Hepatocyte (in vitro differentiated cells): ENCODE measurements at regions not wholly inside any gene's neighbourhood (a gene's known extent, or its start where the extent isn't known, plus 50 kb on each side); places are given as distances from the start of the nearest gene placed in this dataset.

ENCODE experiments used
- DNase-seq: peaks from one replicate; pipeline ENCODE4 v3.0.0-alpha.2; 2016; ENCODE audit warnings: low spot score
- H2AFZ ChIP-seq: fragments of 200-600 bp; sonication (generic); 2 replicates; pipeline ENCODE4 v1.6.0; 2016; ENCODE audit warnings: antibody characterized with exemption, mild to moderate bottlenecking
- H3K27ac ChIP-seq: fragments of 200-600 bp; sonication (generic); 2 replicates; pipeline ENCODE4 v1.5.1; 2016; ENCODE audit warnings: mild to moderate bottlenecking
- H3K27me3 ChIP-seq: fragments of 200-600 bp; sonication (generic); 2 replicates; pipeline ENCODE4 v1.6.1; 2016
- H3K36me3 ChIP-seq: fragments of 200-600 bp; sonication (generic); replicated peaks from 2 replicates; pipeline ENCODE4 v1.5.1; 2016; ENCODE audit warnings: low read depth; ENCODE audit not compliant: insufficient read depth
- H3K4me1 ChIP-seq: fragments of 200-600 bp; sonication (generic); 2 replicates; pipeline ENCODE4 v1.5.1; 2016; ENCODE audit warnings: mild to moderate bottlenecking, moderate library complexity; ENCODE audit not compliant: insufficient read depth
- H3K4me2 ChIP-seq: fragments of 200-600 bp; sonication (generic); 2 replicates; pipeline ENCODE4 v1.6.0; 2016
- H3K4me3 ChIP-seq: fragments of 200-600 bp; sonication (generic); 2 replicates; pipeline ENCODE4 v1.5.1; 2016; ENCODE audit warnings: mild to moderate bottlenecking
- H3K79me2 ChIP-seq: fragments of 200-600 bp; sonication (generic); 2 replicates; pipeline ENCODE4 v1.6.0; 2017; ENCODE audit warnings: mild to moderate bottlenecking
- H3K9me2 ChIP-seq: fragments of 200-600 bp; sonication (generic); replicated peaks from 2 replicates; pipeline ENCODE4 v1.6.0; 2017; ENCODE audit warnings: mild to moderate bottlenecking; ENCODE audit not compliant: insufficient read depth
- H3K9me3 ChIP-seq: fragments of 200-600 bp; sonication (generic); 2 replicates; pipeline ENCODE4 v1.5.1; 2016; ENCODE audit warnings: low read depth, mild to moderate bottlenecking
- H4K20me1 ChIP-seq: fragments of 200-600 bp; sonication (generic); 2 replicates; pipeline ENCODE4 v1.6.0; 2016; ENCODE audit warnings: mild to moderate bottlenecking; ENCODE audit not compliant: insufficient read depth, poor library complexity, severe bottlenecking
- EZH2 ChIP-seq: fragments of 200-600 bp; sonication (generic); IDR thresholded peaks from 2 replicates; pipeline ENCODE4 v1.6.1; 2016; ENCODE audit warnings: antibody characterized with exemption, mild to moderate bottlenecking, borderline replicate concordance
- EZH2phosphoT487 ChIP-seq: fragments of 200-600 bp; sonication (generic); IDR thresholded peaks from one replicate; pipeline ENCODE4 v1.6.1; 2018; ENCODE audit warnings: antibody characterized with exemption, mild to moderate bottlenecking, low read depth, moderate library complexity; ENCODE audit not compliant: unreplicated experiment, severe bottlenecking
- WGBS: methylation state at CpG from one replicate; pipeline ENCODE4 v1.1.6; 2016; ENCODE audit warnings: low lambda C conversion rate; ENCODE audit errors: missing lambda C conversion rate; 5-methylcytosine and 5-hydroxymethylcytosine counted together
- TF ChIP-seq, protein P1 (sequence below): fragments of 200-600 bp; sonication (generic); IDR thresholded peaks from 2 replicates; pipeline ENCODE4 v1.5.1; 2016; ENCODE audit warnings: antibody characterized with exemption, mild to moderate bottlenecking; ENCODE audit not compliant: poor library complexity

DNA sequence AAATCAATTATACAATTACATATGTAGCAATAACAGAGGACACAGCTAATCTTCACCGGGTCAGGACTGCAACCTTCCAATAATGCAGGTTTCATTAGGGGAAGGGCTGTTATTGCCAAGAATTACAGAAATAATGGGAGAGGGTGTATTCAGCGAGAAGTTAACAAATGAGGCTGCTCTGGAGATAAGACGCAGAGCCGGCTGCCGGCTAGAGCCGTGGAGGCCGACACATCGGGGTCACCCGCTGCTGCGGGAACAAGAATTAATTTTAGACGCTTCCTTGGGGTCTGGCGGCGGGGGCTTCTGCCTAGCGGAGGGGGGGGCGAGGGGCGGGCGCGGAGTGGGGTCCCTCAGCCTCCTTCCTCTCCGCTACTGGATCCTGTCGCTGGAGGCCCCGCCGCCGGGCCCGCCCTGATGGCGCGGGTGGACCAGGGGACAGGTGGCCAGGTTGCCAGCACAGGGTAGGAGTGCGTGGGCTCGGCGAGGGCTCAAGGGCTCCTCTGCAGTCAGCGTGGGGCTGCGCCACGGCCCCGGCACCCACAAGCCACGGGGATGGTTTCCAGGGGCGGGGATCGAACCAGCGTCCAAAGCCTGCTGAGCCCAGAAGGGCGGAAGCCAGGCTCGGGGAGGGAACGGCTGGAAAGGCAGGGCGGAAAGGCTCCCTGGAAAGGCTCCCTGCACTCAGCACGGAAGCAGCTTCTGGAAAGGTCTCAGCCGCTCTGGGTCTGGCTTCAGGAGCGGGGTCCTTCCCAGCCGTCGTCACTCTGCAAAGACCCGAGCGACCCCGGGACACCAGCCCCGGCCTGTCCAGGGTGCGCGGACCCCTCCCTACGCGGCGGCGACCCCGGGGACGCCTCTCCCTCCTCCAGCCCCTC lies 113.8 kb upstream of the NKX1-1 start:
- TF ChIP-seq EZH2 (no peak), EZH2phosphoT487 (no peak)
- TF ChIP-seq, protein P1, sequence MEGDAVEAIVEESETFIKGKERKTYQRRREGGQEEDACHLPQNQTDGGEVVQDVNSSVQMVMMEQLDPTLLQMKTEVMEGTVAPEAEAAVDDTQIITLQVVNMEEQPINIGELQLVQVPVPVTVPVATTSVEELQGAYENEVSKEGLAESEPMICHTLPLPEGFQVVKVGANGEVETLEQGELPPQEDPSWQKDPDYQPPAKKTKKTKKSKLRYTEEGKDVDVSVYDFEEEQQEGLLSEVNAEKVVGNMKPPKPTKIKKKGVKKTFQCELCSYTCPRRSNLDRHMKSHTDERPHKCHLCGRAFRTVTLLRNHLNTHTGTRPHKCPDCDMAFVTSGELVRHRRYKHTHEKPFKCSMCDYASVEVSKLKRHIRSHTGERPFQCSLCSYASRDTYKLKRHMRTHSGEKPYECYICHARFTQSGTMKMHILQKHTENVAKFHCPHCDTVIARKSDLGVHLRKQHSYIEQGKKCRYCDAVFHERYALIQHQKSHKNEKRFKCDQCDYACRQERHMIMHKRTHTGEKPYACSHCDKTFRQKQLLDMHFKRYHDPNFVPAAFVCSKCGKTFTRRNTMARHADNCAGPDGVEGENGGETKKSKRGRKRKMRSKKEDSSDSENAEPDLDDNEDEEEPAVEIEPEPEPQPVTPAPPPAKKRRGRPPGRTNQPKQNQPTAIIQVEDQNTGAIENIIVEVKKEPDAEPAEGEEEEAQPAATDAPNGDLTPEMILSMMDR, result no peak

DNA sequence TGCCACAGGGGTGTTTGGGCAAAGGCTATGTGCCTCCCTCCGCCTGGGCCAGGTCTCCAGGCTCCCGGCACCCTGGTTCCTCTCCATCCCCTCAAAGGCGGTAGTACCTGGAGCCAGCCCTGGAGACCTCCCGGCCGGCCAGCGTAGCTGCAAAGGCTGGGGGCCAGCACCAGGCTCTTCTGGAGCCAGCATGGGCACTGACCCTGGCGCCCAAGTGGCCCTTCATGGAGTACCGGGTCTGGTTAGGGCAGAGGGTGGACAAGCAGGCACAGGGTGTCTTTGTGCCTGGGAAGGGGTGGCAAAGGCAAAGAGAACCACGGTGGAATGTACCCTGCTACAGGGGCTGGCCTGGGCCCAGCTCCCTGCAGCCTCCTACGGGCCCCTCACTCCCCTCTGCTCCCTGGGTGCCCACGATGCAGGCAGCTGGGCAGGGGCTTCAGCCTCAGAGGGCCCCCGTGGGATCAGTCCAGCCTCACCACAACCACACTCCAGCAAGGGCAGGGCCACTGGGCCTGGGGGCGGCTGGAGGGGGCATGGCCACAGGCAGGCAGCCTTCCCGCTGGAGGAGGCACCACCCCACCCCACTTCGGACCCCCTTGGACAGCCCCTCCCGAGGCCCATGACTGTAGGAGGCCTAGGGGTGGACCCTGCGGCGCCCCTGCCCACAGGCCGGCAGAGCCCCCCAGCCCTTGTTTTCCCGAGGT lies 112.9 kb upstream of the NKX1-1 start:
- Histone ChIP-seq H3K9me2 (no peaks in the 10 kb centered on the region), H3K4me3 (no peak overlapping the region), H4K20me1 (no peaks in the 10 kb centered on the region), H3K4me2 (no peak overlapping the region), H3K4me1 (no peaks in the 10 kb centered on the region), H2AFZ (no peak overlapping the region), H3K79me2 (no peaks in the 10 kb centered on the region), H3K36me3 (no peaks in the 10 kb centered on the region), H3K27ac (no peak overlapping the region), H3K9me3 (no peaks in the 10 kb centered on the region), H3K27me3 (peaks cover 4% of the 10 kb centered on the region)
- 95% methylated on average over 15 of the region's 20 CpGs for WGBS
- TF ChIP-seq EZH2phosphoT487 (no peak), EZH2 (no peak)
- TF ChIP-seq, protein P1, result no peak
- no peak for DNase-seq

More for the DNA sequence above, 113.8 kb upstream of the NKX1-1 start:
- H2AFZ ChIP-seq, result no peak overlapping the region
- no peaks in the 10 kb centered on the region for H4K20me1 ChIP-seq
- DNase-seq, result no peak
- no peaks in the 10 kb centered on the region for H3K9me3 ChIP-seq
- 83% methylated on average over 26 of the region's 58 CpGs for WGBS
- H3K9me2 ChIP-seq, result no peaks in the 10 kb centered on the region
- no peak overlapping the region for H3K4me2 ChIP-seq
- H3K36me3 ChIP-seq, result no peaks in the 10 kb centered on the region
- H3K27me3 ChIP-seq, result peaks cover 7% of the 10 kb centered on the region
- H3K27ac ChIP-seq, result no peak overlapping the region
- no peak overlapping the region for H3K4me3 ChIP-seq
- H3K4me1 ChIP-seq, result no peaks in the 10 kb centered on the region
- no peaks in the 10 kb centered on the region for H3K79me2 ChIP-seq

DNA sequence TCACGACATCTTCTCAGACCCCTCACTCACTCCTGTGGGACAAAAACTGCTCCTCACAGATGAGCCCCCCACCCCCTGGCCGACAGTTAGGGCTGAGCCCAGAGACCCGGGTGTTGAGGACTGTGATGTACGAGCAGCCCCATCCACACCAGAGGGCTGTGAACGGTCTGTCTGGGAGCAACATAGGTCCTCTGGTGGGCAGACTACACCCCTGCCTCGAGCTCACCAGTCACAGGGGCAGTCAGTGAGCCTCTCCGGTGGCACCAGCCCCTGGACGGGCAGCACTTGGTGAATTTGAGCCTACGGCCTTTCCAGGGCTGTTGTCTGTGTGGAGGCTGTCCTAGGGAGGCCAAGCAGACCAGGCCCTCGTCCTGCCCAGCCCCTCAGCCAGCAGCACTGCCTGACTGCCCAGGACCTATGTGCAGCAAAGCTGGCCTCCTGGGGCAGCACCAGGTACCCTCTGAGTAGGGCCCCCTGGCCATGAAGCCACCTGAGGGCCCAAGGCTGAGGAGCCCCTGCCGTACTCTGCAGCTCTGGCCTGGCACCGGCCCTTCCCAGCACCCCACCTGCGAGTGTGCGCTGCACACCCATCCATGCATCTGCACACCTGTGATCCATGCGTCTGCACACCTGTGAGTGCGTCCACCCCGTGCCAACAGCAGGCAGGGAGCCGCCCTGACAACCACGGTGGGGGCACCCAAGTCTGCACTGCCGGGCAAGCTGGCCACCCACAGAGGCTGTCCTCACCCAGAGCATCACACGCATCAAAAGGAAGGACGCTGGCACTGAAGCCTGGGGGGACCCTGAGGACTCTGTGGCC lies 111.6 kb upstream of the NKX1-1 start:
- H4K20me1 ChIP-seq, result no peaks in the 10 kb centered on the region
- H3K9me3 ChIP-seq, result no peaks in the 10 kb centered on the region
- no peak overlapping the region for H2AFZ ChIP-seq
- no peaks in the 10 kb centered on the region for H3K9me2 ChIP-seq
- H3K4me2 ChIP-seq, result no peak overlapping the region
- WGBS, result 88% methylated on average over 22 of the region's 22 CpGs
- H3K4me1 ChIP-seq, result no peaks in the 10 kb centered on the region
- no peak for DNase-seq
- TF ChIP-seq EZH2, result no peak
- TF ChIP-seq, protein P1, result no peak
- TF ChIP-seq EZH2phosphoT487, result no peak
- H3K36me3 ChIP-seq, result no peaks in the 10 kb centered on the region
- no peak overlapping the region for H3K4me3 ChIP-seq
- H3K27me3 ChIP-seq, result peaks cover 3% of the 10 kb centered on the region
- no peak overlapping the region for H3K27ac ChIP-seq
- H3K79me2 ChIP-seq, result no peaks in the 10 kb centered on the region
